Activated naive CD4-positive, alpha-beta T cell treated with anti-CD3 and anti-CD28 coated beads for 36 hours (primary cell): ENCODE measurements at regions not wholly inside any gene's neighbourhood (a gene's known extent, or its start where the extent isn't known, plus 50 kb on each side); places are given as distances from the start of the nearest gene placed in this dataset.

Experiments used
- CTCF ChIA-PET: fragments of 350-600 bp; sonication (Branson Sonifier 250); formaldehyde crosslinking; loops from one replicate; lab custom pipeline; 2021; ENCODE audit warnings: antibody characterized with exemption; lab: Charles Lee
- DNase-seq: peaks from one replicate; pipeline ENCODE4 v3.0.0-alpha.2; 2020
- H3K27ac Mint-ChIP-seq: one replicate; pipeline ENCODE4 v1.8.0; 2021; ENCODE audit warnings: mild to moderate bottlenecking, mixed read lengths
- H3K27me3 Mint-ChIP-seq: one replicate; pipeline ENCODE4 v1.8.0; 2021; ENCODE audit warnings: low read depth, mixed read lengths
- H3K36me3 Mint-ChIP-seq: one replicate; pipeline ENCODE4 v1.8.0; 2021; ENCODE audit warnings: low read depth, mixed read lengths
- H3K4me1 Mint-ChIP-seq: one replicate; pipeline ENCODE4 v1.8.0; 2021; ENCODE audit warnings: low read depth, mixed read lengths
- H3K4me3 Mint-ChIP-seq: one replicate; pipeline ENCODE4 v1.8.0; 2021; ENCODE audit warnings: mild to moderate bottlenecking, moderate library complexity, mixed read lengths
- H3K9me3 Mint-ChIP-seq: one replicate; pipeline ENCODE4 v1.8.0; 2021; ENCODE audit warnings: mixed read lengths
- intact Hi-C: fragments of 100-400 bp; cut with micrococcal nuclease; formaldehyde crosslinking; loops from one replicate; pipeline ENCODE4 v1.15.1; 2023

DNA sequence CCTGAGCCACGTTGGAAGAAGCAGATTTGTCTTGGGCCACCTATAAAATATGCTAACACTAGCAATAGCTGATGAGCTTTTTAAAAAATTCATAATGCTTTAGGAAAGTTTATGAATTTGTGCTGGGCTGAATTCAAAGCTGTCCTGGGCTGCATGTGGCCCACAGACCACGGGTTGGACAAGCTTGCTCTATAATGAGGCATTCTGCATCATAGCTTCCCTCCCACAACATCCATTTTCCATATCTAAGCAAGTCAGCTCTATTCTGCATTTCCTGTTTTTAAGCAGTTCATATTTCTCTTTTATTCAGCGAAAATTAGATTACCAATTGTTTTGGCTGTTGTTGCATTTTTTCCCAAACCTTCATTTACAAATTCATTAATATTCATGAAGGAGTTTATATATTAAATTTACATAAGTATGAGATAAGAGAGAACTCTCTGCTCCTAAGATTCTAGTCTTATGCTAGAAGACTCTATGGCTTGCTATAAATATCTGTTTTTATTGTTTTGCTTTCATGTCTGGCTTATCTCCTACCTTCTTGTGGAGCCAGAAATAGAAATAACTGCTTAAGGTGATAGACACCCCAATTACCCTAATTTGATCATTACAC is 114.5 kb upstream of the HNRNPA3 start:
- peaks cover 5% of the 10 kb centered on the region for H3K27me3 Mint-ChIP-seq
- H3K36me3 Mint-ChIP-seq = no peaks in the 10 kb centered on the region
- no peaks in the 10 kb centered on the region for H3K4me1 Mint-ChIP-seq
- H3K9me3 Mint-ChIP-seq = no peaks in the 10 kb centered on the region
- no peak for DNase-seq
- CTCF ChIA-PET = interaction anchor here (1.0 kb wide), 1 partner anchor 51 kb away, joined by 3 read pairs; no protein-coding TSS in a partner anchor
- no peak overlapping the region for H3K4me3 Mint-ChIP-seq
- no peak overlapping the region for H3K27ac Mint-ChIP-seq
- intact Hi-C loops = no loop called here

DNA sequence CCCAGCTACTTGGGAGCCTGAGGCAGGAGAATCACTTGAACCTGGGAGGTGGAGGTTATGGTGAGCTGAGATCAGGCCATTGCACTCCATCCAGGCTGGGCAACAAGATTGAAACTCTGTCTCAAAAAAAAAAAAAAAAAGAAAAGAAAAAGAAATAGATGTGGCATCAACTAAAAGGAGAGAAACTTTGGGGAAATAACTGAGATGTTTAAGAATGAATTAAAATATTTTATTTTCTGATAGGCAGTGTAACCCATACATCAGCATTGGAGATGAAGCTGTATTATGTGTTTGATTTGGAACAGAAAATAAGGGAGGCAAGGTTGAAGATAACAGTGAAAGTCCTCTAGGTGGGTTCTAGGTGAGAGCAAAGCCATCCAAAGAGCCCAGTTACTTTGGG is 110.7 kb upstream of the HNRNPA3 start:
- no peaks in the 10 kb centered on the region for H3K4me1 Mint-ChIP-seq
- H3K4me3 Mint-ChIP-seq = no peak overlapping the region
- no peaks in the 10 kb centered on the region for H3K27me3 Mint-ChIP-seq
- no peak overlapping the region for H3K27ac Mint-ChIP-seq
- no peak for DNase-seq
- CTCF ChIA-PET = no interaction called here
- no peaks in the 10 kb centered on the region for H3K36me3 Mint-ChIP-seq
- intact Hi-C loops = no loop called here
- no peaks in the 10 kb centered on the region for H3K9me3 Mint-ChIP-seq

DNA sequence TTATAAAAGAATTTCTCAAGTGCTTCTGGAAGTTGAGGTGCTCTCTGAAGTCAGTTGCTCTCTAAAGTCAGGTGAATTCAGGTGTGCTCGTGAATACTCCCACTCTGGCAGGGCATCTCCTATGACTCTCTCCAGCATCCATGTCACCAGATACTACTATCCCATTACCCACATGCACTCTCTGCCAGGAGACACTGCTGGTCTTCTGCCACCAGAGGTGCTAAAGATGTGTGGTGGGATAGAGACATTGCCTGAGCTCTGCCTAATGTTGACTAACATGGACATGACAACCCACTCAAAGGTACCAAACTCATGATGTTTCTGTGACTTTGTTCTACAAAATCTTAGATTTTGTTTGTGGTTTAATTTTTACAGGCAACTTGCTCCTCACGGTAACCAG is 106.4 kb upstream of the HNRNPA3 start:
- H3K36me3 Mint-ChIP-seq = no peaks in the 10 kb centered on the region
- H3K27me3 Mint-ChIP-seq = peaks cover 6% of the 10 kb centered on the region
- CTCF ChIA-PET = no interaction called here
- intact Hi-C loops = no loop called here
- H3K4me1 Mint-ChIP-seq = no peaks in the 10 kb centered on the region
- H3K4me3 Mint-ChIP-seq = no peak overlapping the region
- peak; percentile 8 for DNase-seq
- no peaks in the 10 kb centered on the region for H3K9me3 Mint-ChIP-seq
- no peak overlapping the region for H3K27ac Mint-ChIP-seq

DNA sequence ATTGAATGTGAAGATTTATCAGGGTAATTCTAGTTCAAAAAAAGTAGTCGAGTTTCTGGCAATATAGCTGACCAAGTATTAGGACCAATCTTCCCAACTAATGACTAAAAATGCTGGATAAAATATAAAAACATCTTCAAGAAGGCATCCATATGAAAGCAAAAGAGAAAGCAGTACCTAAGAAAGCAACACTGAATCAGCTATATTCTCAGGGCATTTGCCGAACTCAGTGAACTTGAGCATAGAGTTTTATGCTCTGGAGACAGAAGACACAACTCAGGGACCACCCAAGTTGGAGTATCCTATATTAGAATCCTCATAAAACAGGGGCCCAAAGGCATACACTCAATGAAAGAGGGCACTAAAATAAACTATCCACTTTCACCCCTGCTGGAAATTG is 103.7 kb upstream of the HNRNPA3 start:
- H3K36me3 Mint-ChIP-seq = no peaks in the 10 kb centered on the region
- no peak for DNase-seq
- no peak overlapping the region for H3K4me3 Mint-ChIP-seq
- no peak overlapping the region for H3K27ac Mint-ChIP-seq
- peaks cover 6% of the 10 kb centered on the region for H3K27me3 Mint-ChIP-seq
- H3K4me1 Mint-ChIP-seq = no peaks in the 10 kb centered on the region
- H3K9me3 Mint-ChIP-seq = no peaks in the 10 kb centered on the region
- CTCF ChIA-PET = no interaction called here
- intact Hi-C loops = no loop called here

DNA sequence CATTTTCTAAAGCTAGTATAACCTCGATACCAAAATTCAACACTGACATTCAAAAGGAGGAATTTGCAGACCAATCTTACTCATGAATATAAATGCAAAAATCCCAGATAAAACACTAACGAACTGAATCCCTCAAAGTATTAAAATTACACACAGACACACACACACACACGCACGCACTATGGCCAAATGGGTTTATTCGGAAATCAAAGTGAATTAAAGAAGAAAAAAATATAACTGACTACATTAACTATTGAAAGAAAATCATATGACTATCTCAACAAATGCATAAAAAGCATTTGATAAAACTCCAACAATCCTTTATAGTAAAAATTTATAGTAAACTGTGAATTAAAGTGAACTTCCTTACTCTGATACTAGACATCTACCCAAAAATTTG is 97.9 kb upstream of the HNRNPA3 start:
- no peak overlapping the region for H3K27ac Mint-ChIP-seq
- H3K4me1 Mint-ChIP-seq = no peaks in the 10 kb centered on the region
- intact Hi-C loops = no loop called here
- peaks cover 10% of the 10 kb centered on the region for H3K27me3 Mint-ChIP-seq
- CTCF ChIA-PET = interaction anchor here (0.6 kb wide), 1 partner anchor 910 kb away, joined by 3 read pairs; no protein-coding TSS in a partner anchor
- H3K36me3 Mint-ChIP-seq = no peaks in the 10 kb centered on the region
- DNase-seq = no peak
- H3K9me3 Mint-ChIP-seq = no peaks in the 10 kb centered on the region
- no peak overlapping the region for H3K4me3 Mint-ChIP-seq

DNA sequence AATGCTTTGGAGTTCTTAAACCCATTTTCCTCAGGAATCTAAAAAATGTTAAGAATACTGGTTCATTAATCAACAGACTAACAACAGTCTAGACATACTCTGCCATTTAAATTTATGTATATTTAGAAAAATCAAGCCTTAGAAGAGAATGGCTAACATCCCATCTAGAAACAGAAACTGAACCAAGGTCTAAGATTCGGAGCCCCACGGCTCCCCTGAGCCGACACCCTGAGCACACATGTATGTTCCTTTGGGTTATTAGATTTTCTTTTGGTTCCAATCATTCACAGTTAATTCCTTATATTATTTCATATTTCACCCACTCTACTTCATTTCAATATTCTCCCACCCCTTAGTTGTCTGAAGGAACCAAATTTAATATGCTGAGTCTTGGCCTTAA is 94.8 kb upstream of the HNRNPA3 start:
- intact Hi-C loops = no loop called here
- no peak for DNase-seq
- Mint-ChIP-seq H3K27ac (no peak overlapping the region), H3K4me3 (no peak overlapping the region), H3K4me1 (no peaks in the 10 kb centered on the region), H3K36me3 (no peaks in the 10 kb centered on the region), H3K9me3 (no peaks in the 10 kb centered on the region), H3K27me3 (peaks cover 11% of the 10 kb centered on the region)
- CTCF ChIA-PET = no interaction called here

DNA sequence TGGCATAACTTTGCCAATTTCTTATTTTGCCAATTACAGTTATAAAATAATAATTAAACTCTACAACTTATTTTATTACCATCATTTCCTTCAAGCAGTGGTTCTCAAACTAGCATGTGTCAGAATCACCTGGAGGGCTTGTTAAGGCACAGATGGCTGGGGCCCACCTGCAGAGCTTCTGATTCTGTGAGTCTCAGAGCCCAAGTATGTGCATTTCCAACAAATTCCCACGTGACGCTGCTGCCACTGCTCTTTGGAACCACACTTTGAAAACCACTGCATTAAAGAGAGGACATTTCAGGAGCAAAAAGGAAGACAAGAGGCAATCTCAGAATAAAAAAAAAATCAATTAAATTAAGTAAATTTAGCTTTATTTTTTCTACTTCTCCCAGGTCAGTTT is 94.0 kb upstream of the HNRNPA3 start:
- H3K27ac Mint-ChIP-seq = no peak overlapping the region
- intact Hi-C loops = no loop called here
- CTCF ChIA-PET = no interaction called here
- no peaks in the 10 kb centered on the region for H3K9me3 Mint-ChIP-seq
- H3K4me3 Mint-ChIP-seq = no peak overlapping the region
- no peak for DNase-seq
- peaks cover 11% of the 10 kb centered on the region for H3K27me3 Mint-ChIP-seq
- H3K4me1 Mint-ChIP-seq = no peaks in the 10 kb centered on the region
- H3K36me3 Mint-ChIP-seq = no peaks in the 10 kb centered on the region

DNA sequence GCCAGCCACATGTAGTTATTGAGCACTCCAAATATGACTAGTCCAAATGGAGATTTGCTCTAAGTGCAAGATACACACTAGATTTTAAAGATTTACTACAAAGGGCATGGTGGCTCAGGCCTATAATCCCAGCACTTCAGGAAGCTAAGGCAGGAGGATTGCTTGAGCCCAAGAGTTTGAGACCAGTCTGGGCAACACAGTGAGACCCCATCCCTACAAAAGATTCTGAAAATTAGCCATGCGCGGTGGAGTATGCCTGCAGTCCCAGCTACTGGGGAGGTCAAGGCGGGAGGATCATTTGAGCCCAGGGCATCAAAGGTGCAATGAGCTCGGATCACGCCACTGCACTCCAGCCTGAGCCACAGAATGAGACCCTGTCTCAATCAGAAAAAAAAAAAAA is 93.5 kb upstream of the HNRNPA3 start:
- no peak for DNase-seq
- Mint-ChIP-seq H3K27ac (no peak overlapping the region), H3K36me3 (no peaks in the 10 kb centered on the region), H3K27me3 (peaks cover 11% of the 10 kb centered on the region), H3K9me3 (no peaks in the 10 kb centered on the region), H3K4me3 (no peak overlapping the region), H3K4me1 (no peaks in the 10 kb centered on the region)
- intact Hi-C loops = no loop called here
- CTCF ChIA-PET = no interaction called here

DNA sequence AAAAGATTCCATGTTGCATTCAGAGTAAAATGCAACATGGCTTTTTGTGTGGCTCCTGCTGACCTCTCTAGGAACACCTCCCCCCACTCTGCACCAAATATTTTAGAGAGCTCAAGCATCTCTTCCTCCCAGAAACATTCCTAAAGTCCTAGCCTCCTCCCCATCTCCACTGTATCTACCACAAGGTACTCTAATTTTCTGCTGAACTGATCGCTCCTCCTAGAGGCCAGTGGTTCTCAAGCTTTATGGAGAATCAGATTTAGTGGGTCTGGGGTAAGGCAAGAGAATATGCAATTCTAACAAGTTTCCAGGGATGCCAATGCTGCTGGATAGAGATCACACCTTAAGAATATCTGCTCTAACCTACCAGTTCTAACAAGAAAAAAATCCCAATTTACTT is 89.5 kb upstream of the HNRNPA3 start:
- Mint-ChIP-seq H3K27ac (no peak overlapping the region), H3K36me3 (no peaks in the 10 kb centered on the region), H3K4me3 (no peak overlapping the region), H3K4me1 (no peaks in the 10 kb centered on the region), H3K9me3 (no peaks in the 10 kb centered on the region), H3K27me3 (peaks cover 5% of the 10 kb centered on the region)
- no peak for DNase-seq
- CTCF ChIA-PET = no interaction called here
- intact Hi-C loops = no loop called here

DNA sequence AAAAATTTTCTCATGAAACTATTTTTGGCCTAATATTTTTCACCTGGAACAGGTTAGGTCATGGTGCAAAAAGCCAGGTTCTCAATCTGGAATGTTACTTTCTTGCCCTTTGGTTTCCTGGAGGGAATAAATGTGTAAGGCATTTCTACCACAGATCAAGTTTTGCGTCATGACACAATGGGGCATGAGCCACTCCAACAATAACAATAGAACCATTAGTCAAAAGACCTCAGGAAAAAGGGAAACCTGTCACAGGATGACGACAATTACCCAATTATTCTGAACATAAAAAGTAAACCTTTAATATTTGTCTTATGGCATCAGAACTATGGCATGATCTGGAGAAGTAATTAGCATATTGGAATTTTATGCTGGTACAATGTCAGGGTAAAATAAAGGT is 88.2 kb upstream of the HNRNPA3 start:
- CTCF ChIA-PET = no interaction called here
- no peaks in the 10 kb centered on the region for H3K9me3 Mint-ChIP-seq
- H3K4me3 Mint-ChIP-seq = no peak overlapping the region
- H3K27me3 Mint-ChIP-seq = peaks cover 5% of the 10 kb centered on the region
- no peak overlapping the region for H3K27ac Mint-ChIP-seq
- H3K36me3 Mint-ChIP-seq = no peaks in the 10 kb centered on the region
- no peaks in the 10 kb centered on the region for H3K4me1 Mint-ChIP-seq
- intact Hi-C loops = no loop called here
- no peak for DNase-seq

DNA sequence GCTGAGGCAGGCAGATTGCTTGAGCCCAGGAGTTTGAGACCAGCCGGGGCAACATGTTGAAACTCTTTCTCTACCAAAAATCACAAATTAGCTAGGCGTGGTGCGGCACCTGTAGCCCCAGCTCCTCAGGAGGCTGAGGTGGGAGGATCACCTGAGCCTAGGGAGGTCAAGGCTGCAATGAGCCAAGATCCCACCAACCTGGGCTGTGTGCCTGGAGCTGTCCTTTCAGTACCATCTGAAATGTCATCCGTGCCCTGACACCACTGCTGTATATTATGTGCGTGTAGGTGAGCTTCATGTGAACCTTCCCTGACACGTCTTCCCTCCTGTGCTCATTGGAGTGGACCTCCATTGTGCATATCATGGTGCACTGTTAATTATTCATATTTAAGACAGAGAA is 84.8 kb upstream of the HNRNPA3 start:
- intact Hi-C loops = no loop called here
- H3K27me3 Mint-ChIP-seq = peaks cover 9% of the 10 kb centered on the region
- CTCF ChIA-PET = no interaction called here

DNA sequence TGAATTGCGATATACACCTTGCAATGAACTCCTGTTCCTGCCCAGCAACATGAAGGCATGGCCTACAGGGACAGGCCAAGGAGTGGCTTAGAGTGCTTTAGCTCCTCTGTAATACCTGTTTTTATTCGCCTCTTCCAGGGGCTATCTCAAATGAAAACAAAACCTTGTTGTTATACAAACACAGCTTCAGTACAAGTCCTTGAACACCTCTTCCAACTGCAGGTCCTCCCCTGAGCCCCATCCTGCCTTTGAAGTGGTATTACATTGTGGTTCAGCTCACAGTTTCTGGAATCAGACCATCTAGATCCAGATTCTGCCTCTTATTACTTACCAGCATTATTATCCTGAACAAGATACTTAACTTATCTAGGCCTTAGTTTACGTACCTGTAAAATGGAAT is 83.0 kb upstream of the HNRNPA3 start:
- Mint-ChIP-seq H3K4me1 (peaks cover 4% of the 10 kb centered on the region), H3K36me3 (no peaks in the 10 kb centered on the region), H3K27me3 (peaks cover 9% of the 10 kb centered on the region), H3K9me3 (no peaks in the 10 kb centered on the region), H3K4me3 (no peak overlapping the region), H3K27ac (no peak overlapping the region)
- intact Hi-C loops = no loop called here
- CTCF ChIA-PET = interaction anchor here (1.4 kb wide), 1 partner anchor 19 kb away, joined by 4 read pairs; no protein-coding TSS in a partner anchor
- DNase-seq = no peak

More for the DNA sequence above, 84.8 kb upstream of the HNRNPA3 start:
- Mint-ChIP-seq H3K4me1 (peaks cover 4% of the 10 kb centered on the region), H3K36me3 (no peaks in the 10 kb centered on the region), H3K4me3 (no peak overlapping the region), H3K9me3 (no peaks in the 10 kb centered on the region), H3K27ac (no peak overlapping the region)
- DNase-seq = no peak

DNA sequence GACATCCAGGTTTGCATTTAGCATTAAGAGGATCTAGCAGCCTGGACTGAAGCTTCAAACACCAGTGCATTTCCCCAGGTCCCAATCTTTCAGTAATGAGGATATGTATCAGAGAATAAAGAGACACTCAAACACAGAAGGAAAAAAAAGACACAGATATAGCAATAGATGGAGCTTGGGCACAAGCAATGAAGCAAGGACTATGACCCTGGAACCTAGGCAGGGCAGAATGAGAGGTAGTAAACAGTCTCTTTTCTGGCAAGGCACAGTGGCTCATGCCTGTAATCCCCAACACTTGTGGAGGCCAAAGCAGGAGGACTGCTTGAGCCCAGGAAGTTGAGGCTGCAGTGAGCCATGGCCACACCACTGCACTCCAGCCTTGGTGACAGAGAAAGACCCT is 80.7 kb upstream of the HNRNPA3 start:
- peaks cover 4% of the 10 kb centered on the region for H3K4me1 Mint-ChIP-seq
- no peaks in the 10 kb centered on the region for H3K9me3 Mint-ChIP-seq
- H3K27me3 Mint-ChIP-seq = peaks cover 9% of the 10 kb centered on the region
- no peaks in the 10 kb centered on the region for H3K36me3 Mint-ChIP-seq
- CTCF ChIA-PET = interaction anchor here (0.7 kb wide), 2 partner anchors 10 to 13 kb away, joined by 3 read pairs; no protein-coding TSS in a partner anchor
- H3K4me3 Mint-ChIP-seq = no peak overlapping the region
- no peak for DNase-seq
- H3K27ac Mint-ChIP-seq = no peak overlapping the region
- intact Hi-C loops = no loop called here
